ENCODE measurements at regions not wholly inside any gene's neighbourhood (a gene's known extent, or its start where the extent isn't known, plus 50 kb on each side); places are given as distances from the start of the nearest gene placed in this dataset.

GRCh38 chr19:28862238-28862637, 350.7 kb downstream of the UQCRFS1 start:
- Histone ChIP-seq H3K4me1 (peaks cover 0 to 19% (median 12%) of the 10 kb centered on the region in 9 donors), H3K27me3 (no peaks in the 10 kb centered on the region), H3K4me3 (no peak overlapping the region), H3K36me3 (no peaks in the 10 kb centered on the region), H3K27ac (no peak overlapping the region), H3K9me3 (no peaks in the 10 kb centered on the region)
- no peak for ATAC-seq
- 38 to 48% methylated on average over 3 of the region's 3 CpGs for WGBS, 2 donors
- DNase-seq = no peak
- intact Hi-C loops (cut with DNase I) = loop anchor here in 1 of 10 donors (10.0 kb wide), 1 partner anchor 67 kb away; no protein-coding TSS in a partner anchor
- no peak for TF ChIP-seq CTCF (IDR thresholded peaks at IDR 0.05)

DNA sequence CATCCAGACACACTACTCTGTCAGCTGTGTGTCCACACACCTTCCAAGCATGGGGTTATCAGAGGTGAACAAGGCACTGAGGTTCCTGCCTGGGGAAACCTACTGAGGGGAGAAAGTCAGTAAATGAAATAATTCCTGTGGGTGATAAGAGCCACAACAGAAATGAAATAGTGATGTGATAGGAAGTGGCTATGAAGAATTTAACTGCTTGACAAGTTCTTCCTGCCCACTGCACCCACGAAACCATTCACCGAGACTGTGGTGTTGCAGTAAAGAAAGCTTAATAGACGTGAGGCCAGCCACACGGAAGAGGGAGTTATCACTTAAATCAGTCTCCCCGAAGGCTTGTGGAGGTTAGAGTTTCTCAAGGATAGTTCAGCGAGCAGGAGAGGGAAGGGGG, 353.1 kb downstream of the UQCRFS1 start:
- no peaks in the 10 kb centered on the region for H3K36me3 ChIP-seq
- no peak overlapping the region for H3K4me3 ChIP-seq
- intact Hi-C loops (cut with DNase I) = loop anchor here in 1 of 10 donors (10.0 kb wide), 1 partner anchor 65 kb away; no protein-coding TSS in a partner anchor
- no peak overlapping the region for H3K27ac ChIP-seq
- H3K27me3 ChIP-seq = peaks cover 0 to 4% (median 0%) of the 10 kb centered on the region in 7 donors
- WGBS, 2 donors = 55 to 69% methylated on average over 6 of the region's 6 CpGs
- ATAC-seq (no peak), DNase-seq (no peak)
- peaks cover 0 to 10% (median 6%) of the 10 kb centered on the region in 9 donors for H3K4me1 ChIP-seq
- TF ChIP-seq CTCF (IDR thresholded peaks at IDR 0.05) = no peak
- H3K9me3 ChIP-seq = no peaks in the 10 kb centered on the region

DNA sequence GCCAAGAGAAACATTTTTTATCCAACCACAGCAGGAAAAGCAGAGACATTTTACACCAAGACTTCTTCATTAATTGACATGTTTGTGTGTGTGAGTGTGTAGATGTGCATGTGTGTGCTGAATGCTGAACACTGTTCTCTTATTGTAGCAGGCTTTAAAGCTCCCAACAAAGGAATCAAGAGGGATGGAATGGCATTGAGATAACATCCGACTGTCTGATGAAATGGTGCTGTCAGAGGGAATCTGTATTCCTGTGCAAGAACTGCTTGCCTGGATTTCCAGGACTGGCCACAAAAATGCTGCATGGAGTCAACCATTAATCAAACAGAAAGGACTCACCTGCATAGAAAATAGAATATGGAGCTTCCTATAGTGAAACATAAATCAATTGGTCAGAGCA, 354.0 kb downstream of the UQCRFS1 start:
- no peak overlapping the region for H3K27ac ChIP-seq
- H3K36me3 ChIP-seq = no peaks in the 10 kb centered on the region
- no peak for TF ChIP-seq CTCF (IDR thresholded peaks at IDR 0.05)
- H3K27me3 ChIP-seq = peaks cover 0 to 5% (median 0%) of the 10 kb centered on the region in 7 donors
- WGBS, 2 donors = 56% methylated on average over 1 of the region's 1 CpG
- intact Hi-C loops (cut with DNase I) = no loop called here
- no peak overlapping the region for H3K4me3 ChIP-seq
- ATAC-seq (no peak), DNase-seq (no peak)
- peaks cover 0 to 6% (median 0%) of the 10 kb centered on the region in 11 donors for H3K9me3 ChIP-seq
- peaks cover 0 to 1% (median 0%) of the 10 kb centered on the region in 9 donors for H3K4me1 ChIP-seq

DNA sequence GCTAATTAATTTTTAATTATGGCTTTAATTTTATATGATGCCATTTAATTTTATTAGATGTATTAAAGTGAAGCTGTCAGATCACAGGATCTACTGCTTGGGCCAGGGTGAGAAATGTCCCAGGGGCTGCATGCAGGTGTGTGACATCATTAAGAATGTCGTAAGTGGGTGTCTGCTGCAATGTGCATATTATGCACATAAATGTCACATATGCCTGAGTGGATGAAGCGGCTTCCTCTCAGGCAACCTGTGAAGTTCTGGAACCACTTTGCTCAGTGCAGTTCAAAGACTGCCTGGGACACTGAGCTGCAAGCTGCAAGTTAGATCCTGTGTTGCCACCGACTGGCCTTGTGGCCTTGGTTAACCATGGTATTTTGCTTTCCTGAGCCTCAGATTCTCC, 355.0 kb downstream of the UQCRFS1 start:
- H3K9me3 ChIP-seq = peaks cover 0 to 6% (median 0%) of the 10 kb centered on the region in 11 donors
- peaks cover 0 to 5% (median 0%) of the 10 kb centered on the region in 7 donors for H3K27me3 ChIP-seq
- no peak for DNase-seq
- no peaks in the 10 kb centered on the region for H3K36me3 ChIP-seq
- no peak overlapping the region for H3K27ac ChIP-seq
- no peak for TF ChIP-seq CTCF (IDR thresholded peaks at IDR 0.05)
- H3K4me1 ChIP-seq = no peaks in the 10 kb centered on the region
- no peak overlapping the region for H3K4me3 ChIP-seq
- 79 to 85% methylated on average over 3 of the region's 3 CpGs for WGBS, 2 donors
- intact Hi-C loops (cut with DNase I) = no loop called here
- ATAC-seq = no peak

Measured in heart right ventricle (tissue), 16 donors.